ENCODE measurements at regions not wholly inside any gene's neighbourhood (a gene's known extent, or its start where the extent isn't known, plus 50 kb on each side); places are given as distances from the start of the nearest gene placed in this dataset.

DNA sequence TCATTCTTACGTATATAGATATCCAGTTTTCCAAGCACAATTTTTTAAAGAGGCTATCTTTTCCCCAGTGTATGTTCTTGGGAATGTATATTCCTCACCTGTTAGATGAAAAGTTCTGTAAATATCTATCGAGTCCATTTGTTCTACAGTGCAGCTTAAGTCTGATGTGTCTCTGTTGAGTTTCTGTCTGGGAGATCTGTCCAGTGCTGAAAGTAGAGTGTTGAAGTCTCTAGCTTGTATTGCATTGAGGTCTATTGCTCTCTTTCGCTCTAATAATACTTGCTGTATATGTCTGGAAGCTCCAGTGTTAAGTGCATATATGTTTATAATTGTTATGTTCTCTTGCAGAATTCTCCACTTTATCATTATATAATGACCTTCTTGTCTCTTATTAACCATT is 373.1 kb downstream of the PPARGC1A start:
- H3K27ac ChIP-seq: no peak overlapping the region
- intact Hi-C loops (cut with DNase I): no loop called here
- H3K4me1 ChIP-seq (replicated peaks in 1 of 2): no peaks in the 10 kb centered on the region
- TF ChIP-seq POLR2A (IDR thresholded peaks at IDR 0.05) (no peak), CTCF (IDR thresholded peaks at IDR 0.05) (no peak)
- DNase-seq: no peak
- no peaks in the 10 kb centered on the region for H3K27me3 ChIP-seq
- H3K36me3 ChIP-seq (replicated peaks in 1 of 2): no peaks in the 10 kb centered on the region
- no peak overlapping the region for H3K4me3 ChIP-seq
- WGBS, 4 donors: 85 to 88% (median 87%) methylated on average over 3 of the region's 3 CpGs
- H3K9me3 ChIP-seq (replicated peaks in 1 of 3): no peaks in the 10 kb centered on the region

GRCh38 chr4:23504083-23504482 is 385.8 kb downstream of the PPARGC1A start:
- WGBS, 4 donors: 51 to 70% (median 63%) methylated on average over 2 of the region's 2 CpGs
- H3K27ac ChIP-seq: no peak overlapping the region
- no peaks in the 10 kb centered on the region for H3K4me1 ChIP-seq (replicated peaks in 1 of 2)
- intact Hi-C loops (cut with DNase I): no loop called here
- TF ChIP-seq POLR2A (IDR thresholded peaks at IDR 0.05) (no peak), CTCF (IDR thresholded peaks at IDR 0.05) (no peak)
- no peak for DNase-seq
- H3K27me3 ChIP-seq: no peaks in the 10 kb centered on the region
- H3K36me3 ChIP-seq (replicated peaks in 1 of 2): no peaks in the 10 kb centered on the region
- H3K9me3 ChIP-seq (replicated peaks in 1 of 3): no peaks in the 10 kb centered on the region
- no peak overlapping the region for H3K4me3 ChIP-seq

DNA sequence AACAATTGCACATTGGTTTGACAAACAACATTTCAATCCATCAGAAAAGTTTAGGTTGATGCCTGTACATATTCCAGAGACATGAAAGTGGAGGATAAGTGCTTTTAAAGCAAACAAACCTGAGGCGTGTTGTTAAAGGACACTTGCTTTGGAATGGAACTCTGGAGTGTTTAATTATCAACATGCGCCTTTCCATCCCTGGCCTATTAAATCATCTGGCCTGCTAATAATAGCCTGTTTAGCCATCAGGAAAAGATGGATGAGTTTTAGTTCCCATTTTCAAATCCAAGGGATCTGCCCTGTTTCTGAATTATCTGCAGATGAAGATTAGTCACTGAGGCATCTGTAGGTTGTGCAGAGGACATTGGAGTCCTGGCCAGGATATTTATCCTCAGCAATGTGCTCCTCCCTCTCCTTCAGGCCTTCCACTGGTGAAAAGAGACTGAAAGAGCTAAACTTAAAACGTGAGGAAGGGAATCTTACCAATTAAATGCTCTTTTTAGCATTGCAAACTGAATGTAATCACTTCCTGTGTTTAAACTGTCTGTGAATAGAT is 388.9 kb downstream of the PPARGC1A start:
- H3K27ac ChIP-seq: no peak overlapping the region
- H3K4me3 ChIP-seq: no peak overlapping the region
- no peaks in the 10 kb centered on the region for H3K9me3 ChIP-seq (replicated peaks in 1 of 3)
- no peaks in the 10 kb centered on the region for H3K36me3 ChIP-seq (replicated peaks in 1 of 2)
- no peaks in the 10 kb centered on the region for H3K27me3 ChIP-seq
- intact Hi-C loops (cut with DNase I): no loop called here
- 43 to 64% (median 50%) methylated on average over 3 of the region's 3 CpGs for WGBS, 4 donors
- TF ChIP-seq CTCF (IDR thresholded peaks at IDR 0.05) (no peak), POLR2A (IDR thresholded peaks at IDR 0.05) (no peak)
- no peaks in the 10 kb centered on the region for H3K4me1 ChIP-seq (replicated peaks in 1 of 2)
- no peak for DNase-seq

DNA sequence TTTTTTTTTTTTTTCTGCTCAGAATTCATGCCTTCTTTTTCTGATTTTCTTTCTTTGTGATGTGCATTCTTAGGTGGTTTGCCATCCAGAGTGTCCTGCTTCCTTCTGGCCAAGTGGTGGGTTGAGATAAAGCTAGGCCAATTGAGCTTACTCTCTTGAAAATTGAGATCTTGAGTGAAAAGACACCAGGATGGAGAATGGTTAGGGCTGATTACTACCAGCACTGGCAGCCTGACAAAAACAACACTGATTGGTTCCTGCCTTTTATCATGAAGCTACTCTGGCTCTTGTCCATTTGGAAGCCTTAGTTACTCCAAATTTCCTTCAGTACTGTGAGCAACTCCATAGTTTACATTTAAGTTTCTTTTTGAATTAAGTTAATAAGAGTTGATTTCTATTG is 404.0 kb downstream of the PPARGC1A start:
- no peaks in the 10 kb centered on the region for H3K4me1 ChIP-seq (replicated peaks in 1 of 2)
- intact Hi-C loops (cut with DNase I): no loop called here
- no peak for TF ChIP-seq CTCF (IDR thresholded peaks at IDR 0.05)
- no peak for TF ChIP-seq POLR2A (IDR thresholded peaks at IDR 0.05)
- H3K36me3 ChIP-seq (replicated peaks in 1 of 2): no peaks in the 10 kb centered on the region
- DNase-seq: no peak
- no peak overlapping the region for H3K27ac ChIP-seq
- H3K27me3 ChIP-seq: no peaks in the 10 kb centered on the region
- H3K9me3 ChIP-seq (replicated peaks in 1 of 3): no peaks in the 10 kb centered on the region
- no peak overlapping the region for H3K4me3 ChIP-seq
